Endodermal cell (in vitro differentiated cells): ENCODE measurements at regions not wholly inside any gene's neighbourhood (a gene's known extent, or its start where the extent isn't known, plus 50 kb on each side); places are given as distances from the start of the nearest gene placed in this dataset.

ENCODE experiments used
- DNase-seq: peaks from one replicate; pipeline ENCODE4 v3.0.0-alpha.2; 2017
- H3K27ac ChIP-seq: 2 replicates; pipeline ENCODE4 v1.5.1; 2013; ENCODE audit warnings: mild to moderate bottlenecking, low read depth, low read length, moderate library complexity
- H3K27me3 ChIP-seq: 2 replicates; pipeline ENCODE4 v1.6.1; 2013; ENCODE audit warnings: mild to moderate bottlenecking, low read length, moderate library complexity; ENCODE audit not compliant: insufficient read depth, control insufficient read depth, poor library complexity, severe bottlenecking
- H3K36me3 ChIP-seq: 2 replicates; pipeline ENCODE4 v1.7.0; 2013; ENCODE audit warnings: mild to moderate bottlenecking, low read length, moderate library complexity; ENCODE audit not compliant: control insufficient read depth, insufficient read depth
- H3K4me1 ChIP-seq: one replicate; pipeline ENCODE4 v1.7.0; 2013; ENCODE audit warnings: low read length; ENCODE audit not compliant: control insufficient read depth, insufficient read depth
- H3K4me3 ChIP-seq: 2 replicates; pipeline ENCODE4 v1.5.1; 2013; ENCODE audit warnings: mild to moderate bottlenecking, low read length, moderate library complexity
- H3K9ac ChIP-seq: 2 replicates; pipeline ENCODE4 v1.6.1; 2013; ENCODE audit warnings: mild to moderate bottlenecking, low read length, moderate library complexity; ENCODE audit not compliant: poor library complexity, severe bottlenecking; ENCODE audit errors: extremely low read depth
- H3K9me3 ChIP-seq: 2 replicates; pipeline ENCODE4 v1.6.1; 2013; ENCODE audit warnings: mild to moderate bottlenecking, low read length, moderate library complexity; ENCODE audit not compliant: control insufficient read depth
- H3K27ac Mint-ChIP-seq: 2 replicates; pipeline ENCODE4 v1.8.0; 2020; ENCODE audit warnings: mixed read lengths
- H3K27me3 Mint-ChIP-seq: 2 replicates; pipeline ENCODE4 v1.8.0; 2021; ENCODE audit warnings: mild to moderate bottlenecking, mixed read lengths; ENCODE audit not compliant: insufficient read depth
- H3K36me3 Mint-ChIP-seq: 2 replicates; pipeline ENCODE4 v1.8.0; 2020; ENCODE audit warnings: low read depth, mixed read lengths
- H3K4me1 Mint-ChIP-seq: 2 replicates; pipeline ENCODE4 v1.8.0; 2020; ENCODE audit warnings: mixed read lengths
- H3K4me3 Mint-ChIP-seq: 2 replicates; pipeline ENCODE4 v1.8.0; 2020; ENCODE audit warnings: mild to moderate bottlenecking, moderate library complexity, mixed read lengths
- H3K9me3 Mint-ChIP-seq: 2 replicates; pipeline ENCODE4 v1.8.0; 2020; ENCODE audit warnings: mild to moderate bottlenecking, mixed read lengths
- WGBS, 2 experiments: methylation state at CpG; one replicate each; pipeline versions ENCODE4 v1.1.5 to v1.1.7; 2013; ENCODE audit warnings: missing lambda C conversion rate in 2 of 2, mixed read lengths in 1 of 2; ENCODE audit not compliant: insufficient coverage in 1 of 2, insufficient read length in 1 of 2; 5-methylcytosine and 5-hydroxymethylcytosine counted together
- TF ChIP-seq, protein P1 (sequence below): fragments of 200-600 bp; sonication (generic); conservative IDR thresholded peaks from 2 replicates; pipeline ENCODE4 v1.5.0; 2021; ENCODE audit warnings: antibody characterized with exemption, mild to moderate bottlenecking

DNA sequence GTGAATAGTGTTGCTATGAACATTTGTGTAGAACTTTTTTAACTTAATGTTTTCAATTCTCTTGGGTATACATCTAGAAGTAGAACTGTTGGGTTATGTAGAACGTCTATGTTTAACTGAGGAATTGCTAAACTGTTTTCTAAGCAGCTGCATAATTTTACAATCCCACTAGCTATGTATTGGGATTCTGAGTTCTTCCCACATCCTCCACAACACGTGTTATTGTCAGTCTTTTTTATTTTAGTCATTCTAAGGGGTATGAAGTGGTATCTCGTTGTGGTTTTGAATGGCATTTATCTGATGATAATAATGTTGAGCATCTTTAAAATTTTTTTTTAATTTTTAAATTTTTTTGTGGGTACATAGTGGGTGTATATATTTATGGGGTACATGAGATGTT, 55.0 kb upstream of the NPHP3 start:
- no peaks in the 10 kb centered on the region for H3K4me1 Mint-ChIP-seq
- H3K27me3 ChIP-seq = no peaks in the 10 kb centered on the region
- no peaks in the 10 kb centered on the region for H3K36me3 Mint-ChIP-seq
- no peaks in the 10 kb centered on the region for H3K27me3 Mint-ChIP-seq
- H3K9me3 Mint-ChIP-seq = no peaks in the 10 kb centered on the region
- H3K27ac Mint-ChIP-seq = no peak overlapping the region
- H3K4me3 Mint-ChIP-seq = no peak overlapping the region
- no peaks in the 10 kb centered on the region for H3K4me1 ChIP-seq
- 79% methylated on average over 3 of the region's 3 CpGs; no CpG with 5 or more reads in 1 of the 2 experiments for WGBS, 2 experiments
- no peak overlapping the region for H3K9ac ChIP-seq
- no peak overlapping the region for H3K4me3 ChIP-seq
- no peaks in the 10 kb centered on the region for H3K36me3 ChIP-seq
- TF ChIP-seq, protein P1, sequence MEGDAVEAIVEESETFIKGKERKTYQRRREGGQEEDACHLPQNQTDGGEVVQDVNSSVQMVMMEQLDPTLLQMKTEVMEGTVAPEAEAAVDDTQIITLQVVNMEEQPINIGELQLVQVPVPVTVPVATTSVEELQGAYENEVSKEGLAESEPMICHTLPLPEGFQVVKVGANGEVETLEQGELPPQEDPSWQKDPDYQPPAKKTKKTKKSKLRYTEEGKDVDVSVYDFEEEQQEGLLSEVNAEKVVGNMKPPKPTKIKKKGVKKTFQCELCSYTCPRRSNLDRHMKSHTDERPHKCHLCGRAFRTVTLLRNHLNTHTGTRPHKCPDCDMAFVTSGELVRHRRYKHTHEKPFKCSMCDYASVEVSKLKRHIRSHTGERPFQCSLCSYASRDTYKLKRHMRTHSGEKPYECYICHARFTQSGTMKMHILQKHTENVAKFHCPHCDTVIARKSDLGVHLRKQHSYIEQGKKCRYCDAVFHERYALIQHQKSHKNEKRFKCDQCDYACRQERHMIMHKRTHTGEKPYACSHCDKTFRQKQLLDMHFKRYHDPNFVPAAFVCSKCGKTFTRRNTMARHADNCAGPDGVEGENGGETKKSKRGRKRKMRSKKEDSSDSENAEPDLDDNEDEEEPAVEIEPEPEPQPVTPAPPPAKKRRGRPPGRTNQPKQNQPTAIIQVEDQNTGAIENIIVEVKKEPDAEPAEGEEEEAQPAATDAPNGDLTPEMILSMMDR = no peak
- no peak for DNase-seq
- H3K9me3 ChIP-seq = no peaks in the 10 kb centered on the region
- H3K27ac ChIP-seq = no peak overlapping the region

- no peak for DNase-seq
- no peaks in the 10 kb centered on the region for H3K9me3 ChIP-seq
- H3K4me3 ChIP-seq = no peak overlapping the region
- Mint-ChIP-seq H3K4me3 (no peak overlapping the region), H3K9me3 (no peaks in the 10 kb centered on the region), H3K4me1 (no peaks in the 10 kb centered on the region), H3K27ac (no peak overlapping the region), H3K27me3 (no peaks in the 10 kb centered on the region), H3K36me3 (no peaks in the 10 kb centered on the region)
- H3K27me3 ChIP-seq = no peaks in the 10 kb centered on the region
- 79 to 82% methylated on average over 2 of the region's 2 CpGs for WGBS, 2 experiments
- no peaks in the 10 kb centered on the region for H3K36me3 ChIP-seq
- H3K9ac ChIP-seq = no peak overlapping the region
- TF ChIP-seq, protein P1 = no peak
- H3K27ac ChIP-seq = no peak overlapping the region
- H3K4me1 ChIP-seq = no peaks in the 10 kb centered on the region
These were observed 50.9 kb upstream of the NPHP3 start for GRCh38 chr3:132773071-132773619.

- H3K9me3 ChIP-seq = no peaks in the 10 kb centered on the region
- no peaks in the 10 kb centered on the region for H3K36me3 ChIP-seq
- DNase-seq = no peak
- no peaks in the 10 kb centered on the region for H3K27me3 ChIP-seq
- H3K9ac ChIP-seq = no peak overlapping the region
- Mint-ChIP-seq H3K4me3 (no peak overlapping the region), H3K27me3 (no peaks in the 10 kb centered on the region), H3K27ac (no peak overlapping the region), H3K36me3 (no peaks in the 10 kb centered on the region), H3K9me3 (peaks cover 7% of the 10 kb centered on the region), H3K4me1 (no peaks in the 10 kb centered on the region)
- TF ChIP-seq, protein P1 = no peak
- H3K4me1 ChIP-seq = no peaks in the 10 kb centered on the region
- no peak overlapping the region for H3K27ac ChIP-seq
- H3K4me3 ChIP-seq = no peak overlapping the region
These were observed 50.0 kb upstream of the NPHP3 start for GRCh38 chr3:132772252-132772651.
